CD4-positive, alpha-beta T cell (primary cell): ENCODE measurements at regions not wholly inside any gene's neighbourhood (a gene's known extent, or its start where the extent isn't known, plus 50 kb on each side); places are given as distances from the start of the nearest gene placed in this dataset.

Experiments
- ATAC-seq: fragments of 200-7000 bp; cut with Tn5 transposase; one replicate; pipeline ENCODE4 v1.10.0; 2022; ENCODE audit warnings: mild to moderate bottlenecking; ENCODE audit not compliant: poor library complexity
- CTCF ChIA-PET: fragments of 350-600 bp; sonication (Branson Sonifier 250); formaldehyde crosslinking; loops from one replicate; lab custom pipeline; 2021; ENCODE audit warnings: antibody characterized with exemption, inconsistent platforms; lab: Charles Lee
- POLR2A ChIA-PET: fragments of 350-600 bp; sonication (Branson Sonifier 250); formaldehyde crosslinking; loops from one replicate; lab custom pipeline; 2021; ENCODE audit warnings: antibody characterized with exemption, inconsistent platforms; lab: Charles Lee
- DNase-seq, 14 experiments: peaks; one replicate each; pipeline ENCODE4 v3.0.0-alpha.2; 2013 to 2020; ENCODE audit warnings: mixed read lengths in 2 of 14
- H3K27ac ChIP-seq, 2 donors: one replicate each; pipeline versions ENCODE4 v1.5.1 to v1.7.0; 2013; ENCODE audit warnings: low read length in 2 of 2, low read depth in 1 of 2, mild to moderate bottlenecking in 1 of 2
- H3K27me3 ChIP-seq, 2 experiments: 1 replicate in 1 of 2; 2 replicates in 1 of 2; pipeline versions ENCODE4 v1.6.1 to v1.7.0; 2013; ENCODE audit warnings: low read length in 2 of 2, control low read depth in 1 of 2, mild to moderate bottlenecking in 1 of 2, moderate library complexity in 1 of 2; ENCODE audit not compliant: insufficient read depth in 2 of 2, control insufficient read depth in 1 of 2
- H3K36me3 ChIP-seq: one replicate; pipeline ENCODE4 v1.6.1; 2013; ENCODE audit warnings: low read length, control low read depth; ENCODE audit not compliant: insufficient read depth
- H3K4me1 ChIP-seq: one replicate; pipeline ENCODE4 v1.6.1; 2013; ENCODE audit warnings: low read length, control low read depth; ENCODE audit not compliant: insufficient read depth
- H3K4me3 ChIP-seq: one replicate; pipeline ENCODE4 v1.5.1; 2013; ENCODE audit warnings: mild to moderate bottlenecking, low read length, moderate library complexity
- H3K9me3 ChIP-seq, 2 experiments: 1 replicate in 1 of 2; 2 replicates in 1 of 2; pipeline versions ENCODE4 v1.6.1 to v1.7.0; 2013; ENCODE audit warnings: low read length in 2 of 2, mild to moderate bottlenecking in 2 of 2, control low read depth in 1 of 2, moderate library complexity in 1 of 2; ENCODE audit not compliant: control insufficient read depth in 1 of 2, insufficient read depth in 1 of 2
- H3K27ac Mint-ChIP-seq: one replicate; pipeline ENCODE4 v1.8.0; 2020; ENCODE audit warnings: mixed read lengths
- H3K27me3 Mint-ChIP-seq: one replicate; pipeline ENCODE4 v1.8.0; 2021; ENCODE audit warnings: mixed read lengths
- H3K36me3 Mint-ChIP-seq: one replicate; pipeline ENCODE4 v1.8.0; 2021; ENCODE audit warnings: low read depth, mixed read lengths
- H3K4me1 Mint-ChIP-seq: one replicate; pipeline ENCODE4 v1.8.0; 2021; ENCODE audit warnings: low read depth, mixed read lengths
- H3K4me3 Mint-ChIP-seq: one replicate; pipeline ENCODE4 v1.8.0; 2020; ENCODE audit warnings: mild to moderate bottlenecking, mixed read lengths
- H3K9me3 Mint-ChIP-seq: one replicate; pipeline ENCODE4 v1.8.0; 2020; ENCODE audit warnings: mixed read lengths
- CTCF ChIP-seq: fragments of 200-600 bp; IDR thresholded peaks from one replicate; pipeline ENCODE4 v1.8.0; 2022; ENCODE audit warnings: antibody characterized with exemption, mild to moderate bottlenecking
- intact Hi-C, 2 experiments: fragments of 100-400 bp; cut with DNase I in 1 of 2; cut with micrococcal nuclease in 1 of 2; formaldehyde crosslinking; loops; one replicate each; pipeline versions ENCODE4 v1.15.1 to v1.9.0; 2023 to 2025; cut with DNase I, micrococcal nuclease

- Histone ChIP-seq H3K36me3 (no peaks in the 10 kb centered on the region), H3K9me3 (no peaks in the 10 kb centered on the region), H3K4me1 (no peaks in the 10 kb centered on the region), H3K27me3 (no peaks in the 10 kb centered on the region), H3K4me3 (no peak overlapping the region), H3K27ac (no peak overlapping the region)
- intact Hi-C loops = no loop called here
- Mint-ChIP-seq H3K27me3 (peaks cover 11% of the 10 kb centered on the region), H3K4me3 (no peak overlapping the region), H3K4me1 (no peaks in the 10 kb centered on the region), H3K36me3 (no peaks in the 10 kb centered on the region), H3K9me3 (no peaks in the 10 kb centered on the region), H3K27ac (no peak overlapping the region)
- ATAC-seq (no peak), DNase-seq (no peak)
- no peak for TF ChIP-seq CTCF
- POLR2A ChIA-PET = no interaction called here
- CTCF ChIA-PET = no interaction called here
These were observed 260.8 kb upstream of the G2E3 start for GRCh38 chr14:30297876-30298795.

- TF ChIP-seq CTCF = no peak
- intact Hi-C loops = no loop called here
- Mint-ChIP-seq H3K27ac (no peak overlapping the region), H3K4me3 (no peak overlapping the region), H3K27me3 (peaks cover 11% of the 10 kb centered on the region), H3K4me1 (no peaks in the 10 kb centered on the region), H3K9me3 (no peaks in the 10 kb centered on the region), H3K36me3 (no peaks in the 10 kb centered on the region)
- Histone ChIP-seq H3K9me3 (no peaks in the 10 kb centered on the region), H3K4me1 (no peaks in the 10 kb centered on the region), H3K36me3 (no peaks in the 10 kb centered on the region), H3K4me3 (no peak overlapping the region), H3K27me3 (no peaks in the 10 kb centered on the region), H3K27ac (no peak overlapping the region)
- ChIA-PET POLR2A (no interaction called here), CTCF (interaction anchor here (0.7 kb wide), 3 partner anchors 218 to 502 kb away, joined by 3 to 4 read pairs (median 3); no protein-coding TSS in a partner anchor)
- ATAC-seq (no peak), DNase-seq (no peak)
These were observed 259.0 kb upstream of the G2E3 start for GRCh38 chr14:30299915-30300314.

- Histone ChIP-seq H3K27me3 (no peaks in the 10 kb centered on the region), H3K9me3 (no peaks in the 10 kb centered on the region), H3K4me3 (no peak overlapping the region), H3K27ac (no peak overlapping the region), H3K4me1 (no peaks in the 10 kb centered on the region), H3K36me3 (no peaks in the 10 kb centered on the region)
- no peak for TF ChIP-seq CTCF
- Mint-ChIP-seq H3K27ac (no peak overlapping the region), H3K4me3 (no peak overlapping the region), H3K36me3 (no peaks in the 10 kb centered on the region), H3K4me1 (no peaks in the 10 kb centered on the region), H3K9me3 (no peaks in the 10 kb centered on the region), H3K27me3 (no peaks in the 10 kb centered on the region)
- DNase-seq (no peak), ATAC-seq (no peak)
- ChIA-PET CTCF (no interaction called here), POLR2A (no interaction called here)
- intact Hi-C loops = no loop called here
These were observed 255.6 kb upstream of the G2E3 start for GRCh38 chr14:30303350-30303749.
